ENCODE measurements at regions not wholly inside any gene's neighbourhood (a gene's known extent, or its start where the extent isn't known, plus 50 kb on each side); places are given as distances from the start of the nearest gene placed in this dataset.

- intact Hi-C loops (cut with DNase I) = no loop called here
- no peak for DNase-seq (ENCODE audit: low spot score)
Observed at GRCh38 chr3:63032881-63033280, 157.7 kb upstream of the CADPS start.

- no peak for DNase-seq (ENCODE audit: low spot score)
- intact Hi-C loops (cut with DNase I) = no loop called here
Observed at GRCh38 chr3:63034101-63034500, 158.9 kb upstream of the CADPS start.

- intact Hi-C loops (cut with DNase I) = no loop called here
- no peak for DNase-seq (ENCODE audit: low spot score)
Observed at GRCh38 chr3:63037116-63037515, 161.9 kb upstream of the CADPS start.

GRCh38 chr3:63042833-63043232, 167.6 kb upstream of the CADPS start:
- no peak for DNase-seq (ENCODE audit: low spot score)
- intact Hi-C loops (cut with DNase I) = no loop called here

GRCh38 chr3:63043631-63044030, 168.4 kb upstream of the CADPS start:
- DNase-seq (ENCODE audit: low spot score) = no peak
- intact Hi-C loops (cut with DNase I) = no loop called here

- no peak for DNase-seq (ENCODE audit: low spot score)
- intact Hi-C loops (cut with DNase I) = no loop called here
Observed at GRCh38 chr3:63046152-63046551, 170.9 kb upstream of the CADPS start.

GRCh38 chr3:63046580-63046979, 171.4 kb upstream of the CADPS start:
- intact Hi-C loops (cut with DNase I) = no loop called here
- no peak for DNase-seq (ENCODE audit: low spot score)

GRCh38 chr3:63047068-63047467, 171.9 kb upstream of the CADPS start:
- DNase-seq (ENCODE audit: low spot score) = no peak
- intact Hi-C loops (cut with DNase I) = no loop called here

- no peak for DNase-seq (ENCODE audit: low spot score)
- intact Hi-C loops (cut with DNase I) = no loop called here
Observed at GRCh38 chr3:63048367-63049326, 173.4 kb upstream of the CADPS start.

GRCh38 chr3:63050548-63051177, 175.4 kb upstream of the CADPS start:
- intact Hi-C loops (cut with DNase I) = no loop called here

GRCh38 chr3:63051920-63052319, 176.7 kb upstream of the CADPS start:
- no peak for DNase-seq (ENCODE audit: low spot score)
- intact Hi-C loops (cut with DNase I) = no loop called here

More at GRCh38 chr3:63050548-63051177, 175.4 kb upstream of the CADPS start:
- DNase-seq (ENCODE audit: low spot score) = no peak

GRCh38 chr3:63056932-63057331, 181.7 kb upstream of the CADPS start:
- intact Hi-C loops (cut with DNase I) = no loop called here
- DNase-seq (ENCODE audit: low spot score) = no peak

GRCh38 chr3:63060412-63060811, 185.2 kb upstream of the CADPS start:
- no peak for DNase-seq (ENCODE audit: low spot score)
- intact Hi-C loops (cut with DNase I) = no loop called here

- intact Hi-C loops (cut with DNase I) = no loop called here
- no peak for DNase-seq (ENCODE audit: low spot score)
Observed at GRCh38 chr3:63061449-63061848, 186.2 kb upstream of the CADPS start.

- DNase-seq (ENCODE audit: low spot score) = no peak
- intact Hi-C loops (cut with DNase I) = no loop called here
Observed at GRCh38 chr3:63064209-63064755, 189.1 kb upstream of the CADPS start.

- DNase-seq (ENCODE audit: low spot score) = no peak
- intact Hi-C loops (cut with DNase I) = no loop called here
Observed at GRCh38 chr3:63067999-63068645, 192.9 kb upstream of the CADPS start.

GRCh38 chr3:63069806-63070475, 194.7 kb upstream of the CADPS start:
- intact Hi-C loops (cut with DNase I) = no loop called here
- DNase-seq (ENCODE audit: low spot score) = no peak

GRCh38 chr3:63070476-63070810, 195.2 kb upstream of the CADPS start:
- intact Hi-C loops (cut with DNase I) = no loop called here
- DNase-seq (ENCODE audit: low spot score) = no peak

- DNase-seq (ENCODE audit: low spot score) = no peak
- intact Hi-C loops (cut with DNase I) = no loop called here
Observed at GRCh38 chr3:63076357-63076756, 201.1 kb upstream of the CADPS start.

GRCh38 chr3:63086190-63086589, 191.9 kb upstream of the SYNPR start:
- no peak for DNase-seq (ENCODE audit: low spot score)
- intact Hi-C loops (cut with DNase I) = no loop called here
